CD14-positive monocyte (primary cell): ENCODE measurements at regions not wholly inside any gene's neighbourhood (a gene's known extent, or its start where the extent isn't known, plus 50 kb on each side); places are given as distances from the start of the nearest gene placed in this dataset.
A peak's percentile ranks its signal among the peaks of the same experiment; 100 is the strongest.

ENCODE experiments used
- DNase-seq, 3 donors: peaks; one replicate each; pipeline ENCODE4 v3.0.0-alpha.2; 2011 to 2022
- H2AFZ ChIP-seq: 2 replicates; pipeline ENCODE4 v1.6.0; 2012; ENCODE audit warnings: mild to moderate bottlenecking, low read depth, low read length, inconsistent platforms; ENCODE audit not compliant: insufficient read depth, poor library complexity, severe bottlenecking
- H3K27ac ChIP-seq, 2 donors: 1 replicate in 1 of 2; 2 replicates in 1 of 2; pipeline ENCODE4 v1.5.1; 2012 to 2013; ENCODE audit warnings: low read length in 2 of 2, control low read depth in 1 of 2, inconsistent platforms in 1 of 2, low read depth in 1 of 2, mild to moderate bottlenecking in 1 of 2
- H3K27me3 ChIP-seq, 2 donors: one replicate each; pipeline versions ENCODE4 v1.6.0 to v1.6.1; 2011 to 2013; ENCODE audit warnings: low read length in 2 of 2; ENCODE audit not compliant: control insufficient read depth in 2 of 2, insufficient read depth in 2 of 2
- H3K36me3 ChIP-seq, 2 donors: replicated peaks in 1 of 2; 1 replicate in 1 of 2; 2 replicates in 1 of 2; pipeline versions ENCODE4 v1.5.1 to v1.6.1; 2012 to 2013; ENCODE audit warnings: low read length in 2 of 2, control low read depth in 1 of 2, inconsistent platforms in 1 of 2, mild to moderate bottlenecking in 1 of 2; ENCODE audit not compliant: insufficient read depth in 2 of 2, control insufficient read depth in 1 of 2
- H3K4me1 ChIP-seq, 2 donors: 1 replicate in 1 of 2; 2 replicates in 1 of 2; pipeline versions ENCODE4 v1.5.1 to v1.6.1; 2012 to 2013; ENCODE audit warnings: low read length in 2 of 2, control low read depth in 1 of 2, inconsistent platforms in 1 of 2, mild to moderate bottlenecking in 1 of 2, moderate library complexity in 1 of 2; ENCODE audit not compliant: insufficient read depth in 2 of 2, control insufficient read depth in 1 of 2
- H3K4me2 ChIP-seq: replicated peaks from 2 replicates; pipeline ENCODE3; 2012; ENCODE audit warnings: low read length, moderate library complexity, mild to moderate bottlenecking; ENCODE audit not compliant: poor library complexity, severe bottlenecking; ENCODE audit errors: extremely low read depth
- H3K4me3 ChIP-seq, 3 experiments: fragments of 200-600 bp in 1 of 3; sonication (generic) in 1 of 3; replicated peaks in 1 of 3; 1 replicate in 2 of 3; 2 replicates in 1 of 3; pipeline ENCODE4 v1.5.1; 2011 to 2013; ENCODE audit warnings: low read length in 3 of 3, mild to moderate bottlenecking in 3 of 3, control low read depth in 2 of 3, low read depth in 2 of 3, inconsistent platforms in 1 of 3, moderate library complexity in 1 of 3
- H3K79me2 ChIP-seq: 2 replicates; pipeline ENCODE4 v1.6.0; 2012; ENCODE audit warnings: mild to moderate bottlenecking, control low read depth, inconsistent platforms, low read length, moderate library complexity; ENCODE audit not compliant: insufficient read depth
- H3K9ac ChIP-seq: 2 replicates; pipeline ENCODE4 v1.6.0; 2017; ENCODE audit warnings: low read length, mild to moderate bottlenecking; ENCODE audit not compliant: insufficient read depth, poor library complexity, severe bottlenecking
- H3K9me3 ChIP-seq, 2 donors: replicated peaks in 1 of 2; 1 replicate in 1 of 2; 2 replicates in 1 of 2; pipeline versions ENCODE4 v1.5.1 to v1.6.1; 2012 to 2013; ENCODE audit warnings: low read length in 2 of 2, control low read depth in 1 of 2; ENCODE audit not compliant: control insufficient read depth in 1 of 2, insufficient read depth in 1 of 2
- H4K20me1 ChIP-seq: 2 replicates; pipeline ENCODE4 v1.6.0; 2012; ENCODE audit warnings: mild to moderate bottlenecking, low read length, control low read depth, moderate library complexity; ENCODE audit not compliant: insufficient read depth
- H3K27ac Mint-ChIP-seq, 7 donors: one replicate each; pipeline ENCODE4 v1.8.0; 2020; ENCODE audit warnings: mild to moderate bottlenecking in 7 of 7, mixed read lengths in 7 of 7, moderate library complexity in 6 of 7, inconsistent platforms in 2 of 7
- H3K27me3 Mint-ChIP-seq, 3 donors: one replicate each; pipeline ENCODE4 v1.8.0; 2021 to 2022; ENCODE audit warnings: low read depth in 3 of 3, mild to moderate bottlenecking in 3 of 3, mixed read lengths in 3 of 3, moderate library complexity in 3 of 3, inconsistent platforms in 1 of 3
- H3K36me3 Mint-ChIP-seq, 2 donors: one replicate each; pipeline ENCODE4 v1.8.0; 2020; ENCODE audit warnings: mixed read lengths in 2 of 2, inconsistent platforms in 1 of 2, mild to moderate bottlenecking in 1 of 2
- H3K4me1 Mint-ChIP-seq: one replicate; pipeline ENCODE4 v1.8.0; 2020; ENCODE audit warnings: mild to moderate bottlenecking, mixed read lengths
- H3K4me3 Mint-ChIP-seq, 2 donors: one replicate each; pipeline ENCODE4 v1.8.0; 2020; ENCODE audit warnings: mild to moderate bottlenecking in 2 of 2, mixed read lengths in 2 of 2, moderate library complexity in 1 of 2
- H3K9me3 Mint-ChIP-seq, 7 donors: one replicate each; pipeline ENCODE4 v1.8.0; 2020 to 2022; ENCODE audit warnings: mixed read lengths in 7 of 7, mild to moderate bottlenecking in 6 of 7, moderate library complexity in 6 of 7, inconsistent platforms in 2 of 7
- CTCF ChIP-seq: fragments of 200-600 bp; IDR thresholded peaks from one replicate; pipeline ENCODE4 v1.8.0; 2022; ENCODE audit warnings: antibody characterized with exemption, mild to moderate bottlenecking
- WGBS: methylation state at CpG from one replicate; pipeline ENCODE4 v1.1.5; 2013; ENCODE audit warnings: missing lambda C conversion rate; ENCODE audit not compliant: insufficient coverage; 5-methylcytosine and 5-hydroxymethylcytosine counted together
- intact Hi-C, 2 donors: fragments of 100-400 bp; cut with micrococcal nuclease; formaldehyde crosslinking; loops; one replicate each; pipeline versions ENCODE4 v1.15.0 to v1.15.1; 2023

GRCh38 chr2:144666032-144666431 lies 146.1 kb upstream of the ZEB2 start:
- 29% methylated on average over 2 of the region's 5 CpGs for WGBS
- intact Hi-C loops = no loop called here
- peaks cover 81% of the 10 kb centered on the region for H3K4me1 Mint-ChIP-seq
- no peaks in the 10 kb centered on the region for H4K20me1 ChIP-seq
- H3K27me3 Mint-ChIP-seq = no peaks in the 10 kb centered on the region
- H3K4me1 ChIP-seq = peaks cover 70 to 98% of the 10 kb centered on the region in 2 donors
- no peaks in the 10 kb centered on the region for H3K9me3 ChIP-seq
- peak overlapping the region in 1 of 2 donors; percentile 100 for H3K27ac ChIP-seq
- peak overlapping the region; percentile 94 to 99 (median 95) for H3K27ac Mint-ChIP-seq
- no peak overlapping the region for H3K4me3 Mint-ChIP-seq
- H3K79me2 ChIP-seq = peaks cover 35% of the 10 kb centered on the region
- TF ChIP-seq CTCF = no peak
- no peaks in the 10 kb centered on the region for H3K27me3 ChIP-seq
- H3K36me3 ChIP-seq = no peaks in the 10 kb centered on the region
- no peak overlapping the region for H2AFZ ChIP-seq
- H3K4me2 ChIP-seq = no peak overlapping the region
- no peak overlapping the region for H3K4me3 ChIP-seq
- H3K9me3 Mint-ChIP-seq = peaks cover 0 to 8% (median 0%) of the 10 kb centered on the region in 7 donors
- peaks cover 2 to 9% of the 10 kb centered on the region in 2 donors for H3K36me3 Mint-ChIP-seq
- DNase-seq = peak; percentile 70 to 89 (median 84)
- no peak overlapping the region for H3K9ac ChIP-seq

- H3K9ac ChIP-seq = peak overlapping the region; percentile 65
- H3K27ac ChIP-seq = peak overlapping the region; percentile 67 to 100
- H3K4me3 Mint-ChIP-seq = peak overlapping the region; percentile 48 to 80
- H3K9me3 ChIP-seq = no peaks in the 10 kb centered on the region
- no peak overlapping the region for H2AFZ ChIP-seq
- H3K36me3 Mint-ChIP-seq = peaks cover 4 to 9% of the 10 kb centered on the region in 2 donors
- peak overlapping the region; percentile 97 to 100 (median 99) for H3K27ac Mint-ChIP-seq
- intact Hi-C loops = no loop called here
- H3K27me3 Mint-ChIP-seq = no peaks in the 10 kb centered on the region
- H3K27me3 ChIP-seq = no peaks in the 10 kb centered on the region
- H3K4me2 ChIP-seq = peak overlapping the region; percentile 37
- H3K4me1 ChIP-seq = peaks cover 63 to 95% of the 10 kb centered on the region in 2 donors
- H3K36me3 ChIP-seq = no peaks in the 10 kb centered on the region
- peaks cover 77% of the 10 kb centered on the region for H3K4me1 Mint-ChIP-seq
- TF ChIP-seq CTCF = no peak
- peaks cover 26% of the 10 kb centered on the region for H3K79me2 ChIP-seq
- peak overlapping the region in 1 of 3 experiments; percentile 46 for H3K4me3 ChIP-seq
- no peaks in the 10 kb centered on the region for H4K20me1 ChIP-seq
- peak; percentile 67 to 85 (median 78) for DNase-seq
- peaks cover 0 to 7% (median 0%) of the 10 kb centered on the region in 7 donors for H3K9me3 Mint-ChIP-seq
- 22% methylated on average over 4 of the region's 6 CpGs for WGBS
Observed at GRCh38 chr2:144663207-144663606, 143.3 kb upstream of the ZEB2 start.
